GM12874 (cell line): ENCODE measurements at regions not wholly inside any gene's neighbourhood (a gene's known extent, or its start where the extent isn't known, plus 50 kb on each side); places are given as distances from the start of the nearest gene placed in this dataset.

Experiments used
- CTCF ChIP-seq: IDR thresholded peaks from 2 replicates; pipeline ENCODE4 v1.5.1; 2011; ENCODE audit warnings: low read depth, mild to moderate bottlenecking, control low read depth, low read length, moderate library complexity; ENCODE audit not compliant: insufficient read depth

GRCh38 chr6:1103021-1103420, 208.9 kb upstream of the FOXQ1 start:
- TF ChIP-seq CTCF, result no peak

- no peak for TF ChIP-seq CTCF
Observed at GRCh38 chr6:1100269-1100668, 211.6 kb upstream of the FOXQ1 start.

- TF ChIP-seq CTCF, result no peak
Observed at GRCh38 chr6:1099264-1099663, 212.6 kb upstream of the FOXQ1 start.

- TF ChIP-seq CTCF, result no peak
Observed at GRCh38 chr6:1096967-1097765, 214.7 kb upstream of the FOXQ1 start.

GRCh38 chr6:1094306-1094705, 217.6 kb upstream of the FOXQ1 start:
- TF ChIP-seq CTCF, result no peak

GRCh38 chr6:1091900-1092299, 220.0 kb upstream of the FOXQ1 start:
- no peak for TF ChIP-seq CTCF

GRCh38 chr6:1089859-1090258, 222.0 kb upstream of the FOXQ1 start:
- TF ChIP-seq CTCF, result no peak
